ENCODE measurements at regions not wholly inside any gene's neighbourhood (a gene's known extent, or its start where the extent isn't known, plus 50 kb on each side); places are given as distances from the start of the nearest gene placed in this dataset.

DNA sequence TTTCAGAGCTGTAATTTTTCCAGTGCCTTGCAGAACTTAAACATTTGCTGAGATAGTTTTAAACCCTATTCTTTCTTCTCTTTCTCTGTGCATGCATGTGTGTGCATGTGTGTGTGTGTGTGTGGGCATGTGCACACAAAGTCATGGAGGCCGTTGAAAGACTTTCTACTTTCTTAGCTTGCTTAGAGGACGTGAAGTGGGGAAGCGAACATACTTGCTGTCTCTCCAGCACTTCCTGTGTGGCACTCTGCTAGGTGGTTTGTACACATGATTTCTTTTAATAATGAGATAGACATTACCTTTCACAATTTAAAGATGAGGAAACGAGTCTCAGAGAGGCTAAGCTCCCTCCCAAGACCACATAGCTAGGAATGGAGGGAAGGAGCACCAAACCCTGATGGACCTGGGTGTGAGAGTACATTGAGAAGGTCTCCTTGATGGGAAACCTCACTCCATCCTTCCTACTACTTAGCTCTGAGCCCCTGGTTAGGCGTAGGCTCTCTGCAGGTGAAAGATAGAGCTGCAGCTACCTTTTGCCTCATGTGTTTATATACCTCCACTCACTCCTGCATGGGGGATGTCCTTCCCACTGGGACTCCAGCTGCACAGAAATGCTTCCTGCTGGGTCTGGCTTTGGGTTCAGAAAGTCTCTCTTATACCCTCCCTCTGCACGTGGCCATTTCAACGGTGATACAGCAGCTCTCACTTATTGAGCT is 101.9 kb upstream of the USP24 start:
- TF ChIP-seq, protein P1, sequence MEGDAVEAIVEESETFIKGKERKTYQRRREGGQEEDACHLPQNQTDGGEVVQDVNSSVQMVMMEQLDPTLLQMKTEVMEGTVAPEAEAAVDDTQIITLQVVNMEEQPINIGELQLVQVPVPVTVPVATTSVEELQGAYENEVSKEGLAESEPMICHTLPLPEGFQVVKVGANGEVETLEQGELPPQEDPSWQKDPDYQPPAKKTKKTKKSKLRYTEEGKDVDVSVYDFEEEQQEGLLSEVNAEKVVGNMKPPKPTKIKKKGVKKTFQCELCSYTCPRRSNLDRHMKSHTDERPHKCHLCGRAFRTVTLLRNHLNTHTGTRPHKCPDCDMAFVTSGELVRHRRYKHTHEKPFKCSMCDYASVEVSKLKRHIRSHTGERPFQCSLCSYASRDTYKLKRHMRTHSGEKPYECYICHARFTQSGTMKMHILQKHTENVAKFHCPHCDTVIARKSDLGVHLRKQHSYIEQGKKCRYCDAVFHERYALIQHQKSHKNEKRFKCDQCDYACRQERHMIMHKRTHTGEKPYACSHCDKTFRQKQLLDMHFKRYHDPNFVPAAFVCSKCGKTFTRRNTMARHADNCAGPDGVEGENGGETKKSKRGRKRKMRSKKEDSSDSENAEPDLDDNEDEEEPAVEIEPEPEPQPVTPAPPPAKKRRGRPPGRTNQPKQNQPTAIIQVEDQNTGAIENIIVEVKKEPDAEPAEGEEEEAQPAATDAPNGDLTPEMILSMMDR (IDR thresholded peaks at IDR 0.05; ENCODE audit: insufficient read depth, low read length) = no peak
- H3K4me3 ChIP-seq (ENCODE audit: low read depth, low read length) = no peak overlapping the region
- no peak for DNase-seq (ENCODE audit: low read depth)

DNA sequence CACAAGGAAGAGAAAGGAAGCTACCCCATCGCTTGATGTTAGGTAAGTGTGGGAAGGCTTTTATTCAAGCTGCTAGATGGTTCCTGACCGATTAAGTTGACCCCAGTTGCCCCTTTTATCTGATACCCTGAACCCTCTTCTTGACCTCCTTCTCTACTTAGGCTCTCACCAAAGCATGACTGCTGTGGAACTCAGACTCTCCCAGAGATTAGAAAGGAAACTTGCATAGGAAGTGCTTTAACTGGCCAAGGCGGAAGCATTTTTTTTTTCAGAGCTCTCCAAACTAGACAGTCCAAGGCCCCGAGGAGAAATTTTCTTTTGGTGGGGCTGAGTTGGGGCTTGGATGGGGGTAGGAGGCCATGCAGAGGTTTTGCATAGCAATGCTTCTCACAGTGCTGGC is 101.3 kb upstream of the USP24 start:
- TF ChIP-seq, protein P1 (IDR thresholded peaks at IDR 0.05; ENCODE audit: insufficient read depth, low read length) = no peak
- H3K4me3 ChIP-seq (ENCODE audit: low read depth, low read length) = no peak overlapping the region
- DNase-seq (ENCODE audit: low read depth) = no peak

DNA sequence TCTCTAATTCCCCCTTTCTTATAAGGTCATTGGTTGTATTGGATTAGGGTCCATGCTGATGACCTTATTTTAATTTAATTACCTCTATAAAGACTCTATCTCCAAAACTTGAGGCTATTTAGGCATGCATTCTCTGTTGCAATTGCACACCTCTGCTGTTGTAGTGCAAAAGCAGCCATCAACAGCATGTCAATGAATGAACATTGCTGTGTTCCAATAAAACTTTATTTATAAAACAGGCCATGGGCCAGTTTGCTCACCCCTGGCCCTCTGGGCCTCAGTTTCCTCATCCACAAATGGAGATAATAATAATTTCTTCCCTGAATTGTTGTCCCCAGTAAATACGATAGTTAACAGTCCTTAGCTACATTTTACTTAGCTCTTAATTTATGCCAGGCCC is 100.4 kb upstream of the USP24 start:
- no peak for DNase-seq (ENCODE audit: low read depth)
- TF ChIP-seq, protein P1 (IDR thresholded peaks at IDR 0.05; ENCODE audit: insufficient read depth, low read length) = no peak

DNA sequence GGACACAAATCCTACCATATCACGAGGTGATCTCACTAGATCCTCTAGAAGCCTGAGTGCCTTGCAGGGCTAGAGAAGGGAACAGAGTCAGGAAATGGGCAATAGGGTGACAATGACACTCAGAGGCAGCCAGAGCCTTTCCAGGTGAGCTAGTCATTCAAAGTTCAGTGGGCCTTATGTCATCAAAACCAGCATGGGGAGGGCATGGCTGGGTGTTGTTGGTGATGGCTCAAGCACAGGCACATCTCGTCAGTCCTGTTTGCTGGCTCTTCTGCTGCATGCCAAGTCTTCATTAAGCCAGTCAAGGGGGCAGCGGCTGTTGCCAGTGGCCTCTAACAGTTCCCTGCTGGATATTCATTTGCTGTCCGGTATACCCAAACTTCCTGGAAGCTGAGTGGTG is 99.6 kb upstream of the USP24 start:
- TF ChIP-seq, protein P1 (IDR thresholded peaks at IDR 0.05; ENCODE audit: insufficient read depth, low read length) = no peak
- DNase-seq (ENCODE audit: low read depth) = no peak
- no peak overlapping the region for H3K4me3 ChIP-seq (ENCODE audit: low read depth, low read length)

More for the DNA sequence above, 100.4 kb upstream of the USP24 start:
- no peak overlapping the region for H3K4me3 ChIP-seq (ENCODE audit: low read depth, low read length)

DNA sequence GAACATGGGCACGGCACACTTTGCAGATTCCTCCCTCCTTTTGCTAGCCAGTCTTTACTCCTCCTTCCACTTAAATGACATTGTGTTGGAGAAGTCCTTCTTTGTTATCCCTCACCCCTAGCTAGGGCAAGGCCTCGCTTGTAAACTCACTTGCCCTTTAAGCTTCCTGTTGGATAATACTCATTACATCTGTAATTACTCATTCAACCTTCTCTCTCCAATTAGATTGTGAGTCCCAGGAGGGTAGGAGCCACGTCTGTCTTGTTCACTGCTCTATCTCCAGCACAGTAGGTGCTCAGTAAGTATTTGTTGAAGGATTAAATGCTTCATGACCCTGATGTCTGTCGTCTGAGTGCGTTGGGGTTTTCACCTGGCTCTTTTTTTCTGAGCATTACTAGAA is 98.7 kb upstream of the USP24 start:
- DNase-seq (ENCODE audit: low read depth) = peak; percentile 14
- no peak overlapping the region for H3K4me3 ChIP-seq (ENCODE audit: low read depth, low read length)
- TF ChIP-seq, protein P1 (IDR thresholded peaks at IDR 0.05; ENCODE audit: insufficient read depth, low read length) = no peak

DNA sequence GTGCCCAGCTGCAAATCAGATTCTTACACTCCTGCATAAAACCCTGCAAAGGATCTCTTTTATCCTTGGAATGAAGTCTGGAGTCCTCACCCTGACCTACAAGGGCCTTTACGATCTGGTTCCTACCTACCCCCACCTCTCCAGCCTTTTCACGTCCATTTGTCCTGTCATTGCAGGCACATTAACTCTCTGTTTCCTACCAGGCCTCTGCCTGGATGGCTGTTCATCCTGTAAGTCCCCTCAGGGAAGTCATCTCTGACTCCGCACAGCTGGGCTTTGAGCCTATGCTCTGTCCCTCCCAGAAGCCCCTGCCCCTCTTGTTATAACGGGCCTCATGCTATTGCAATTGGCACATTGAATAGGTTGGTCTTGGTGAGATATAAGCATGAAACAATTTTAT is 96.8 kb upstream of the USP24 start:
- TF ChIP-seq, protein P1 (IDR thresholded peaks at IDR 0.05; ENCODE audit: insufficient read depth, low read length) = no peak
- no peak overlapping the region for H3K4me3 ChIP-seq (ENCODE audit: low read depth, low read length)
- DNase-seq (ENCODE audit: low read depth) = no peak
